ENCODE measurements at regions not wholly inside any gene's neighbourhood (a gene's known extent, or its start where the extent isn't known, plus 50 kb on each side); places are given as distances from the start of the nearest gene placed in this dataset.

DNA sequence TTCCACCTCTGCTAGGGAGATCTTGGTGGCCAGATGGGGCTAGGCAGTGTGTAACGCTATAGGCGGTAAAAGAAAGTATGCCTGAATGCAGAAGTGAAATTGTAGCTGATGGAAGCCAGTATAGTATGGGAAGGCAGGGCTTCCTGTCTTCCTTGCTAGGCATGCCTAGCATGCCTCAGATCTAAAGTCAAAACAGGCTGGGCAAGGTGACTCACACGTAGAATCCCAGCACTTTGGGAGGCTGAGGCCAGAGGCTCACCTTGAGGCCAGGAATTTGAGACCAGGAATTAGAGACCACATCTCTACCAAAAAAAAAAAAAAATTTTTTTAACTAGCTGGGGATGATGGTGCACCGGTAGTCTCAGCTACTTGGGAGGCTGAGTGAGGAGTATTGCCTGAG is 281.7 kb upstream of the MTNR1B start:
- Histone ChIP-seq H3K27me3 (ENCODE audit: control insufficient read depth in 1 of 2, insufficient read depth in 2 of 2, low read length in 2 of 2) (no peaks in the 10 kb centered on the region), H3K4me1 (ENCODE audit: insufficient read depth, low read length) (no peaks in the 10 kb centered on the region), H3K36me3 (ENCODE audit: insufficient read depth, low read length) (no peaks in the 10 kb centered on the region), H3K4me3 (ENCODE audit: low read length) (no peak overlapping the region), H3K9me3 (ENCODE audit: control insufficient read depth in 1 of 2, insufficient read depth in 1 of 2, low read length in 2 of 2) (no peaks in the 10 kb centered on the region), H3K27ac (ENCODE audit: low read depth in 1 of 2, low read length in 2 of 2) (no peak overlapping the region)
- POLR2A ChIA-PET = no interaction called here
- Mint-ChIP-seq H3K9me3 (no peaks in the 10 kb centered on the region), H3K36me3 (ENCODE audit: low read depth) (no peaks in the 10 kb centered on the region), H3K4me1 (ENCODE audit: low read depth) (no peaks in the 10 kb centered on the region), H3K27ac (no peak overlapping the region), H3K4me3 (no peak overlapping the region), H3K27me3 (no peaks in the 10 kb centered on the region)
- CTCF ChIA-PET = no interaction called here
- ATAC-seq (ENCODE audit: poor library complexity) (no peak), DNase-seq (no peak)
- intact Hi-C loops (cut with DNase I, micrococcal nuclease) = no loop called here
- TF ChIP-seq, protein P1, sequence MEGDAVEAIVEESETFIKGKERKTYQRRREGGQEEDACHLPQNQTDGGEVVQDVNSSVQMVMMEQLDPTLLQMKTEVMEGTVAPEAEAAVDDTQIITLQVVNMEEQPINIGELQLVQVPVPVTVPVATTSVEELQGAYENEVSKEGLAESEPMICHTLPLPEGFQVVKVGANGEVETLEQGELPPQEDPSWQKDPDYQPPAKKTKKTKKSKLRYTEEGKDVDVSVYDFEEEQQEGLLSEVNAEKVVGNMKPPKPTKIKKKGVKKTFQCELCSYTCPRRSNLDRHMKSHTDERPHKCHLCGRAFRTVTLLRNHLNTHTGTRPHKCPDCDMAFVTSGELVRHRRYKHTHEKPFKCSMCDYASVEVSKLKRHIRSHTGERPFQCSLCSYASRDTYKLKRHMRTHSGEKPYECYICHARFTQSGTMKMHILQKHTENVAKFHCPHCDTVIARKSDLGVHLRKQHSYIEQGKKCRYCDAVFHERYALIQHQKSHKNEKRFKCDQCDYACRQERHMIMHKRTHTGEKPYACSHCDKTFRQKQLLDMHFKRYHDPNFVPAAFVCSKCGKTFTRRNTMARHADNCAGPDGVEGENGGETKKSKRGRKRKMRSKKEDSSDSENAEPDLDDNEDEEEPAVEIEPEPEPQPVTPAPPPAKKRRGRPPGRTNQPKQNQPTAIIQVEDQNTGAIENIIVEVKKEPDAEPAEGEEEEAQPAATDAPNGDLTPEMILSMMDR (IDR thresholded peaks at IDR 0.05) = no peak

DNA sequence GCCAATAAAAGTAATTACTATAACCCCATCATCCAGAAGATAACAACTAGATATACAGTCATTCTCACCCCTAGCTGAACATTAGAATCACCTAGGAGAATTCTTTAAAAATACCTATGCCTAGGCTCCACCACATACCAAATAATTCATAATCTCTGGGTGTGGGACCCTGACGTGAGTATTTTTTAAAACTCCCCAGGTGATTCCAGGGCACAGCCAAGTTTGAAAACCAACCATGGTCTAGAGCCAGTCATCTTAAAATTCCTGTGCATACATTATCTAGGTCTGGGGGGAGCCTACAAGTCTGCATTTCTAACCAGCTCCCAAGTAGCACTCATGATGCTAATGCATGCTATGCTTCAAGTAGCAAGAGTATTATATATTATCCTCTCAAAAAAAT is 281.0 kb upstream of the MTNR1B start:
- TF ChIP-seq, protein P1 (IDR thresholded peaks at IDR 0.05) = no peak
- Mint-ChIP-seq H3K4me3 (no peak overlapping the region), H3K27me3 (no peaks in the 10 kb centered on the region), H3K36me3 (ENCODE audit: low read depth) (no peaks in the 10 kb centered on the region), H3K9me3 (no peaks in the 10 kb centered on the region), H3K27ac (no peak overlapping the region), H3K4me1 (ENCODE audit: low read depth) (no peaks in the 10 kb centered on the region)
- POLR2A ChIA-PET = no interaction called here
- no peaks in the 10 kb centered on the region for H3K9me3 ChIP-seq (ENCODE audit: control insufficient read depth in 1 of 2, insufficient read depth in 1 of 2, low read length in 2 of 2)
- ATAC-seq (ENCODE audit: poor library complexity) = no peak
- no peak overlapping the region for H3K27ac ChIP-seq (ENCODE audit: low read depth in 1 of 2, low read length in 2 of 2)
- no peaks in the 10 kb centered on the region for H3K36me3 ChIP-seq (ENCODE audit: insufficient read depth, low read length)
- H3K4me3 ChIP-seq (ENCODE audit: low read length) = no peak overlapping the region
- CTCF ChIA-PET = no interaction called here
- no peak for DNase-seq
- no peaks in the 10 kb centered on the region for H3K4me1 ChIP-seq (ENCODE audit: insufficient read depth, low read length)
- intact Hi-C loops (cut with DNase I, micrococcal nuclease) = no loop called here
- H3K27me3 ChIP-seq (ENCODE audit: control insufficient read depth in 1 of 2, insufficient read depth in 2 of 2, low read length in 2 of 2) = no peaks in the 10 kb centered on the region

DNA sequence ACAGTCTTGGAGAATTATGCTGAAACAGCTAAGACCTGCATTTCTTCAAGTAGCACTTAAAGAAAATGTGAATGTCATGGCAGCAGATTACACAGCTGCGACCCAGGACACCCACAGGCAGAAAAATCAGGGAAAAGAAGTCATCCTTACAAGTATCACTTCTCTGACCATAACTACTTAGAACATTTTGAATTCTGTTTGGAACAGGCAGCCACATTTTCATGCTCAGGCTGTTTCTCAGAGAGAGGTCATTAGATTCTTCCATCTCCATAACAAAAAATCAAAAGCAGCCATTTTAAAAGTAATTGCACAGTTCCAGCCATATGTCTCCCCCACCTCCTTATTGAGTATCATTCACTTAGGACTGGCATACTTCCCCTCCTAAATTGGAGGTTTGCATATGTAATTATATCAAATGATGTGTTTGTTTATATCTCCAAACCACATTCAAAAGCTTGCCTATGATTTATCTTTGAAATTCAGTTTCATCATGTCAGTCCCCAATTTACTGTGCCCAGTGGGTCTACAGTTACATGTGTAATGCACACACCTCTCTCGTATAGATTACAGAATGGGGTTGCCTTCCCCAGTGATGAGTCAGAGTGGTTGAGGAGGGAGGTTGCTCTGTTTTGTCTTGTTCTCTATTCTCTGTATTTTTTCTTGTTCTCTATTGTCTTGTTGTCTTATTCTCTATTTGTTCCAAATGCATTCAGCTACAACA is 276.5 kb upstream of the MTNR1B start:
- ChIA-PET POLR2A (no interaction called here), CTCF (no interaction called here)
- ATAC-seq (ENCODE audit: poor library complexity) = no peak
- H3K4me3 ChIP-seq (ENCODE audit: low read length) = no peak overlapping the region
- H3K36me3 ChIP-seq (ENCODE audit: insufficient read depth, low read length) = no peaks in the 10 kb centered on the region
- Mint-ChIP-seq H3K27me3 (no peaks in the 10 kb centered on the region), H3K36me3 (ENCODE audit: low read depth) (no peaks in the 10 kb centered on the region), H3K4me3 (no peak overlapping the region), H3K27ac (no peak overlapping the region), H3K9me3 (no peaks in the 10 kb centered on the region), H3K4me1 (ENCODE audit: low read depth) (no peaks in the 10 kb centered on the region)
- no peaks in the 10 kb centered on the region for H3K27me3 ChIP-seq (ENCODE audit: control insufficient read depth in 1 of 2, insufficient read depth in 2 of 2, low read length in 2 of 2)
- no peaks in the 10 kb centered on the region for H3K4me1 ChIP-seq (ENCODE audit: insufficient read depth, low read length)
- DNase-seq = no peak
- no peak overlapping the region for H3K27ac ChIP-seq (ENCODE audit: low read depth in 1 of 2, low read length in 2 of 2)
- H3K9me3 ChIP-seq (ENCODE audit: control insufficient read depth in 1 of 2, insufficient read depth in 1 of 2, low read length in 2 of 2) = no peaks in the 10 kb centered on the region
- TF ChIP-seq, protein P1 (IDR thresholded peaks at IDR 0.05) = no peak
- intact Hi-C loops (cut with DNase I, micrococcal nuclease) = no loop called here
